ENCODE measurements at regions not wholly inside any gene's neighbourhood (a gene's known extent, or its start where the extent isn't known, plus 50 kb on each side); places are given as distances from the start of the nearest gene placed in this dataset.

- TF ChIP-seq POLR2AphosphoS5 (IDR thresholded peaks at IDR 0.05), result no peak
- TF ChIP-seq, protein P1, sequence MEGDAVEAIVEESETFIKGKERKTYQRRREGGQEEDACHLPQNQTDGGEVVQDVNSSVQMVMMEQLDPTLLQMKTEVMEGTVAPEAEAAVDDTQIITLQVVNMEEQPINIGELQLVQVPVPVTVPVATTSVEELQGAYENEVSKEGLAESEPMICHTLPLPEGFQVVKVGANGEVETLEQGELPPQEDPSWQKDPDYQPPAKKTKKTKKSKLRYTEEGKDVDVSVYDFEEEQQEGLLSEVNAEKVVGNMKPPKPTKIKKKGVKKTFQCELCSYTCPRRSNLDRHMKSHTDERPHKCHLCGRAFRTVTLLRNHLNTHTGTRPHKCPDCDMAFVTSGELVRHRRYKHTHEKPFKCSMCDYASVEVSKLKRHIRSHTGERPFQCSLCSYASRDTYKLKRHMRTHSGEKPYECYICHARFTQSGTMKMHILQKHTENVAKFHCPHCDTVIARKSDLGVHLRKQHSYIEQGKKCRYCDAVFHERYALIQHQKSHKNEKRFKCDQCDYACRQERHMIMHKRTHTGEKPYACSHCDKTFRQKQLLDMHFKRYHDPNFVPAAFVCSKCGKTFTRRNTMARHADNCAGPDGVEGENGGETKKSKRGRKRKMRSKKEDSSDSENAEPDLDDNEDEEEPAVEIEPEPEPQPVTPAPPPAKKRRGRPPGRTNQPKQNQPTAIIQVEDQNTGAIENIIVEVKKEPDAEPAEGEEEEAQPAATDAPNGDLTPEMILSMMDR (IDR thresholded peaks at IDR 0.05), result no peak
- no peak for TF ChIP-seq POLR2A (IDR thresholded peaks at IDR 0.05)
Measured at GRCh38 chr12:72207079-72207478, 65.1 kb upstream of the TRHDE start.
